HG02885 (cell line): ENCODE measurements at regions not wholly inside any gene's neighbourhood (a gene's known extent, or its start where the extent isn't known, plus 50 kb on each side); places are given as distances from the start of the nearest gene placed in this dataset.
"Not testable (repeated sequence)": the region's sequence is repeated elsewhere in the genome, so short reads cannot be mapped to it uniquely, and the experiment has no call there.

ENCODE experiments used
- ATAC-seq: cut with Tn5 transposase; IDR thresholded peaks from one replicate; pipeline ENCODE4 v1.9.1; 2021; ENCODE audit warnings: mild to moderate bottlenecking; ENCODE audit not compliant: unreplicated experiment, poor library complexity

DNA sequence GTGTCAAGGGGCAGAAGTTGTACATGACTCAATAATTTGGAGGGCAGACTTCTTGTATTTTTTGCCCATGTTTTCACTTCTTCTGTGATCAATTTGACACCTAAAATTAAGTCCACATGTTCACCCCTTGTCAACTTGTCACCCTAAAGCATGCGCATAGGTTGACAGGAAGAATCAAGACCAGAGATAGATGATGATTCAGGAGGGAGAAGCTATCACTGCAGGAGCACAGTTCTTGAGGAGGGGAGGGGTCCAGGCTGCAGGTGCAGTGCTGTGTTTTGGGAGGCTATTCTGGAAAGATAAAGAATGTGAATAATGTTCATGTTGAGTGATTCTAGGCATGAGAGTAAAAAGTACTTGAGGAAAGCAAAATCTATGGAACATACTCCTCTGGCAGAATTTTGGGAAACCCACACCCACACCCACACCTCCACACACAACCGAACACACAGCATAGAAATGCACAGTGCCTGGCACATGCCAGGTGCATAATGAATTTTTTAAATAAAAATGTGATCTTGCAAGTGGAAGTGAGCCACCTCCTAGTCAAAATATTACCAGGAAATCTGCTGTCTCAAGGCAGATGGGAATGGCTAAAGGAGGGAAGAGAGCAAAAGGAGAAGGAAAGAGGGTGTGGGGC is 249.2 kb upstream of the MEX3C start:
- no peak for ATAC-seq

DNA sequence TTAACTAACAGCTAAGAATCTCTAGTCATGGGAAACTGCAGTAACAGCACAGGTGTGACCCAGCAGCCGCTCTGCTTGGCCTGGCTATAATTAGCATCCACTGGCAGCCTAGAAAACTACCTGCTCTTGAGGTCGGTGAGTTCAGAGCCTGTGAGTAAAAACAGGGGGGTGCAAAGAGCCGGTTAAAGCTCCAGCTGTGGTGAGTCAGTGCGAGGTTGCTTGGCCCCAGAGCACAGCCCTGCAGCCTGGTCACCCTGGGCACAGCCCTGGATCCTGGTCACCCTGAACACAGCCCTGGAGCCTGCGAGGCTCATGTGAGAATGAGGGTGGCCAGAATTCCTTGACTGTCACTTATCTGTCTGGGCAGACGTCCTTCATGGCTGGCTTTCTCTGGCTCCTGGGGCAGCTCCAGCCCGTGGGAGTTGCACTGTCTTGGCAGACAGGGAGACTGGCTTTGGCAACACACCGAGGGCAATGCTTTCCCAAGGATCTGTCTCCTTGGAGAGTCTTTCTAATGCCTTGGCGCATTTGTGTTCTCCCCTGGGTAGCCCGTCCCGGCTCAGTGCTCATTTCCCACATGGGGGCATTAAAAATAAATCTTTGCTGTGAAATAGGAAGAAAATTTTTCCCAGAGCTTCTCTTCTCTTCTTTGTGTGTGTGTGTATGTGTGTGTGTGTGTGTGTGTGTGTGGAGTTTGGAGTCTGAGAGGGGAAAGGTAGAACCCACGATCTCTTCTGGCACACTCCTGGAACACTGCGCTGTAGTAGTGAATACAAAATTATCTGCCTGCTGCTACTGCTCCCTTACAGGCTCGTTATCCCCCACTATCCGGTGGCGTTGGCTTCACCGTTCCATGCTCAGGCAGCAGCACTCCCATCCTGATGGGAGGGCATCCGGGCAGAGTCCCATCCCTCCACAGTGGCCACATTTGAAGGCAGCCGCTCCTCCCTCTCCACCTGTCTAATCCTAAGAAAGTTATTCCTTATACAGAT is 250.2 kb upstream of the MEX3C start:
- no peak for ATAC-seq

DNA sequence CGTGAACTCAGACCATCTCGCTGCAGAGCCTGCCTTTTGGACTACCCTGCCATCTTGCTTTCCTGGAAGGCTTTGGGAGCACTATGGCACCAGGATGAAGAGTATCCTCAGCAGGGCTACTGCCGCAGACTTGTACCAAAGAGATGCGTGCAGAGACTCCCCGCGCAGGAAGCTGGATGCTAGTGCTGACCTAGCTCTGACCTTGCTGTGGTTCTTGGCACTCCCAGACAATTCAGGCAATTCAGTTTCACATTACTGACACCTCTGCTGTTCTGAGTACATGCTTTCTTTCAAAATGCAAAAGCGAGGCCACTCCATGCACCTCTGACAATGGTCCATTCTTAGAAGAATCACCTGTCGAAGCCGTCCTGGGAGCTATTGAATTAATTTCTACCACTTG is 251.5 kb upstream of the MEX3C start:
- ATAC-seq: no peak

DNA sequence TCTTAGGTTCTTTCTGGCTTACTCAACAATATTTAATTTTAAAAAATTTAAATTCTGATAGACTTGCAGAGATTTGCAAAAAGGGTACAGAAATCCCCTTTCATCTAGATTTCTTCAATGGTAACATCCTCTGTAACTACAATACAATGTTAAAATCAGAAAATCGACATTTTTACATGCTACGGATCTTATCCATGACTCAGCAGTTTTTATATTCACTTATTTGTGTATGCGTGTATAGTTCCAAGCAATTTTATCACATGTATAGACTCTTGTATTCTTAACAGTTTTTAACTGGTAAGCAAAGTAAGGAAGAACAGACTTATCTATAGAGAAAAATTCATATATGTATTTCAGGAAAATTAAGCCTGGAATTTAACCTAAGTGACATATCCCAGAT is 256.1 kb upstream of the MEX3C start:
- ATAC-seq: no peak

DNA sequence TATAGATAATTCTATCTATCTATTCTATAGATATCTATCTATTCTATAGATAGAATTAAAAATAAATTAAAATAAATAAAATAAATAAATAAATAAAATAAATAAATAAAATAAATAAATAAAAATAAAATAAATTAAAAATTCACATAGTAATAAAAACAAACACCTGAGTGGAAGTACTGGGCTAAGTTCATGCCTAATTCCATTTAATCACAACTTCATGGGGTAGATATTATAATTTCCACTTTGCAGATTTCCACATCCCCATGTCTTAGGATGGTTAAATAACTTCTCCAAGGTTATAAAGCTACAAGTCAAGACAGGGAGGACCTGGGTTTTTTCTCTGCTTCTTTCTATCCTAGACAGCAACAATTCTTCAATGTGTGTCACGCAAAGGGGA is 261.4 kb upstream of the MEX3C start:
- ATAC-seq: no peak

DNA sequence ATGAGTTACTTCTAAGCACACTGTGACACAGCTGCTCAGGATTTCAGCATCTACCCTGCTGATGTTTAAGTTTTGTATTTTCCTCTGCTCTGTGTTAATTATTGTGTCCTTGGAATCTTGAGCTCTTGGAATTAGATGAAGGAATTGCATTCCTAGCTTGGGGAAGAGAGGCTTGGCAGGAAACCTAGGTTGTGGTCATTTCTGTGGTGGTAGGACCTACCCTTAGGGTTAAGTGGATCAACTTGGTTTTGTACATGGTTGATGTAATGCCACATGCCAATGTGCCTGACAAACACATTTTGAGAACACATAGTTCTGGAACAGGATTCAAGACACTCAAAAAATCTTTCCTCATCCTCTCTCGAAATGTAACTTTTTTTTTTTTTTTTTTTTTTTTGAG is 264.5 kb upstream of the MEX3C start:
- ATAC-seq: no peak

DNA sequence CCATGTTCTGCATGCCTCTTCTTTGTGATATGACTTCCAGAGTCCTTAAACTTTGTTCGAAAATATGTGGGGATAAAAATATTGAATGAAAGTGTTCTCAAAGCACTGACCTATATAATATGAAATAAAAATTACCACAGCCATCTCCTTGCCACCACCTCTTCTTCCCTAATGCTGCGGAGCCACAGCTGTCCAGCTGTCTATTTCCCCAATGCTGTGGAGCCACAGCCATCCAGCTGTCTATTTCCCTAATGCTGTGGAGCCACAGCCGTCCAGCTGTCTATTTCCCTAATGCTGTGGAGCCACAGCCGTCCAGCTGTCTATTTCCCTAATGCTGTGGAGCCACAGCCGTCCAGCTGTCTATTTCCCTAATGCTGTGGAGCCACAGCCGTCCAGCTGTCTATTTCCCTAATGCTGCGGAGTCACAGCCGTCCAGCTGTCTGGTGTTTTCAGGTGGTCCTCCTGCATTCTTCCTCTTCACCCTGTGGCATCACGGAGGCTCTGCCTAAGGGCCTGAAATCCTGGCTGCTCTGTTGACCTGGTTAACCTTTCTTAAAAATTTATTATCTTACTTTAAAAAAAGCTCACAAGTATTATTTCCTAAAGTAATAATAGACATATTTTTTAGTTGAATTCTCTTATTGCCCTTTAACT is 266.1 kb upstream of the MEX3C start:
- ATAC-seq: no peak

DNA sequence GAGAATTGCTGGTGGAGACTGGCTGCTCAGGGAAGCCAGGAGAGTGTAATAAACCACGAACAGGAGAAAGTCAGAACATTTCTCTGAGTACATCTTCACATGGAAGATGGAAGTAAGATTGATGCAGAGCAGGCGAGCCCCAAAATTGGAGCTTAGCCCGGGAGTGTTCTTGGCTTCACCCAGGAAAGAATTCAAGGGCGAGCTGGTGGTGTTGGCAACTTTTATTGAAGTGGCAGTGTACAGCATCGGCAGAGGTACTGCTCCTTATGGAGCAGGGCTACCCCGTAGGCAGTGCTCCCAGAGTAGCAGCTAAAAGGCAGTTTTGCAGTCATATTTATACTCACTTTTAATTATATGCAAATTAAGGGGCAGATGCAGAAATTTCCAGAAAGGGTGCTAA is 281.4 kb upstream of the MEX3C start:
- no peak for ATAC-seq

DNA sequence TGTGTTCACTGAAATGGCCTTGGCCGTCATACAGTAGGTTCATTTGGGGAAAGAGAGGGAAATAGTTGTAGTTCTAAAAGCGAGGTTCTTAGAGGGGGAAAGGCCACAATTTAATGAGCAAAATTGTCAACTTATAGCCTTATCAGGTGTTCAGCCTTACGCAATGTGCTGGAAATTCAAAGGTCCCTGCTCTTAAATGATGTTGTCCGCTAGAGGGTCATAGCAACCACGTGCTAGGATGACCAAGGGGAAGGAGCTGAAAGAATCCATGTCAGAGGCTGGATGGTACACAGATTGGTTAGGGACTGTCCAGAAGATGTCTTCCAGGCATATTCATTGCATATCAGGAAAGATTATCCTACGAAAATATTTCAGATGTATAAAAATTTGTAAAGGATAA is 282.3 kb upstream of the MEX3C start:
- no peak for ATAC-seq

DNA sequence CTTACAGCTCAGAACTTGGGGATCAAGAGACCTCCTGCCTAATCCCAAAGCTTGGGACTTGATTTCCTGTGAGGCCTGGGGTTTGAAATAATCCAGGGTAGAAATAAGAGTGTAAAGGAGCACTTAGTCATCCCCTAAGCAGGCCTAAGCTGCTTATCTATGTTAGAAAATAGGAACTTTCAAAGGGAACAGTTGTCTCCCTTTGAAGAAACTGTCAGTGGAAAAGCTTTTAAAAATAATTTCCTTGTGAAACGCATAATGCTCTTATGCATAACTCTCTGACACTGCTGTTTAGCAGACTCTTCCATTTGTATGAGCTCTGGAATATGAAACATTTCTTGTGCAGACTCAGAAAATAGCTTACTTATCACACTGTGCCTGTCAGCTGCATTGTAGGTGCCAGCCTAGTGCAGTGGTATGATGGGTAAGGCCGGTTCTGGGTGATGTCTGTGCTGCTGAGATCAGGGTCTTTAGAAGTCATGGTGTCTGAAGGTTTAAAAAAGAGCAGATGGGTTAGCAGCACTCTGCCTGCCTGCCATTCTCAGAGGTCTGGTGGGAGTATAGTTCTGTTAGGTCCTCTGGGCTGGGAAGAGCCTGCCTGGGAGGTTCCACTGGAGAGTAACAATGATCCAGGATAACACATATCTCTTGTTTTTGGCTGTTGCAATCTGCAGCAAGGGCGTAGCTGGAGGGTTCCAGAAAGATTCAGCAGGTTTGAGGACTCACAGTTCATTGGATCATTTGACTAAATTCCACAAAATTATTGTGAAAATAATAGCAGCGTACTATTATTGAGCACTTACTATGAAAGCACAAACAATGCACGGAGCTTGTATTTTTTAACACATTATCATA is 283.2 kb upstream of the MEX3C start:
- no peak for ATAC-seq

DNA sequence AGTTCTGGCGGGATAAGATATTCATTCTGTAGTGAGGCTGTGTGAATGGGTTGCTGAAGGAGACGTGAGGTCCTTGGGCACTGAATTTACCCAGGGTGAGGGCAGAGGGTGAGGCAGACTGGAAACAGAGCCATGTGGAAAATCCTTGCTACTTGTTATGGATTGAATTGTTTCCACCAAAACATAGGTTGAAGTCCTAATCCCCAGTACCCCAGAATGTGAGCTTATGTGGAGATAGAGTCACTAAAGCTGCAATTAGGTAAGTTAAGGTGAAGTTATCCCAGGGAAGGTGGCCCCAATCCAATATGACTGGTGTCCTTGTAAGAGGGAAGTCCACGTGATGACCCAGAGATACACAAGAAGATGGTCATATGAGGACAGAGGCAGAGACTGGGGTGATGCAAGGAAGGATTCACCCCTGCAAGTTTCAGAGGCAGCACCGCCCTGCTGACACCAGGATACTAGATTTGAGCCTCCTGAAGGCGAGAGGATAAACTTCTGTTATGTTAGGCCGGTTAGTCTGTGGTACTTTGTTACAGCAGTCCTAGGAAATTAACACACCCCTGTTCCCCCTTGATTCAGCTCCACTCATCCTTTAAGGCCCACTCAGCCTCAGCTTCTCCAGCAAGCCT is 289.4 kb upstream of the MEX3C start:
- no peak for ATAC-seq

DNA sequence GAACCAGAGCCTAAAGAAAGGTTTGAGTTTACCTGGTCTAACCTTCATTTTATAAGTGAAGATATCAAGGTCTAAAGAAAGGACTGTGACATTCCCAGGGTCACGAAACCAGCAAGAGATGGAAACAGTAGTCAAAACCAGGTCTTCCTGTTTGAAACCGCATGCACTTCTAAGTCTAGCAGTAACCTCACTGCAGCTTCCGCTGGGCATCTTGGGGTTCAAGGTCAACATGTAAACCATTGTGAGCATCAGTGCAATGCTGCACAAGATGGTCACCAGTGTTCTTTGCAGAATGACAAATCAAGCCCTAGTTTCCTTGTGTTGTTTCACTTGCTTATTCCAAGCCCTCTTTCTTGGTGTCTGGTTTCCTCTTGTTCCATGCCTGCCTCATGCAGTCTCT is 292.9 kb upstream of the MEX3C start:
- no peak for ATAC-seq

DNA sequence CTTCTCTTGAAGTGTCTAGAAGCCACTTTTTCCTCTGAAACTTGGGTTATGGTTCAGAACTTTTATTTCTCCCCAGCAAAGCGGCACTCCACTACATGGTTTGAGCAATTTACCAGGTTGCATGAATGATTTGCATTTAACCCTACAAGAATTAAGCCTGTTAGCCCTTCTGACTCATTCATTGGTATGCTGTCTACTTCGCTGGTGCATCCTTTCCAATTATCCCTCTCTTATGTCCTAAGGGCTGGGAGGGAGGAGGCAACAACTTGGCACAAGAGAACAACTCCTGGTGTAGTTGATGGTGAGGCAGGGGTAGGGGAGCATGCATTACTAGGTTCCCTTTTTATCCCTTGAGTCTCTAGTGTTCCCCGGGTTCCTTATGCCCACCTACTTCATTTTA is 293.4 kb upstream of the MEX3C start:
- no peak for ATAC-seq

DNA sequence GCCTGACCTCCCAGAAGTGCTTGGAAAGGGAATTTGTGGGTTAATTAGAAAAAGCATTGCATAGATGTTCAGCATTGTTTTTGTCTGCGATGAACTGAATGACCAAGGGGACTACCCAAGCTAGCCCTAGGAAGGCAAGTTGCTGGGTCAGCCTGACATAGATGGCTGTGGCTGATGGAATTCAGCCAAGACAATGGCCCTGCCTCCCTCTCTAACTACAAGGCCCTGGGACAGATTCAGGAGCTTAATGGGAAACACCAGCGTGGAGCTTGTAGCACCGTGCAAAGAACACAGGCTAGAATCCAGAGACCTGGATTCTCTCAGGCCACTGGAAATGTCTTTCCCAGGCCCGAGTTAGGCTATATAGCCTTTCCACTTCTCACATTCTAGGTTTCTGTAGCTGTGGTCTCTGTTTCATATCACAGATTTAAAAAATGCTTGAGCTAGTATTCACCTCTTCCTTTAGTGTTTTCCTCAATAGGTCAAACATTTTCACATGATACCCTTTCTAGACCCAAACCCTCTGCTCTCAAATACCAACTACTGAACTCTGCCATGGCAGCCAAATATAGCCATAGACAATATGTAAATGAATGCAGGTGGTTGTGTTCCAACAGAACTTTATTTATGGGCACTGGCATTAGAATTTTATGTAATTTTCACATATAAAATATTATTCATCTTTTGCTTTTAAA is 294.3 kb upstream of the MEX3C start:
- no peak for ATAC-seq

DNA sequence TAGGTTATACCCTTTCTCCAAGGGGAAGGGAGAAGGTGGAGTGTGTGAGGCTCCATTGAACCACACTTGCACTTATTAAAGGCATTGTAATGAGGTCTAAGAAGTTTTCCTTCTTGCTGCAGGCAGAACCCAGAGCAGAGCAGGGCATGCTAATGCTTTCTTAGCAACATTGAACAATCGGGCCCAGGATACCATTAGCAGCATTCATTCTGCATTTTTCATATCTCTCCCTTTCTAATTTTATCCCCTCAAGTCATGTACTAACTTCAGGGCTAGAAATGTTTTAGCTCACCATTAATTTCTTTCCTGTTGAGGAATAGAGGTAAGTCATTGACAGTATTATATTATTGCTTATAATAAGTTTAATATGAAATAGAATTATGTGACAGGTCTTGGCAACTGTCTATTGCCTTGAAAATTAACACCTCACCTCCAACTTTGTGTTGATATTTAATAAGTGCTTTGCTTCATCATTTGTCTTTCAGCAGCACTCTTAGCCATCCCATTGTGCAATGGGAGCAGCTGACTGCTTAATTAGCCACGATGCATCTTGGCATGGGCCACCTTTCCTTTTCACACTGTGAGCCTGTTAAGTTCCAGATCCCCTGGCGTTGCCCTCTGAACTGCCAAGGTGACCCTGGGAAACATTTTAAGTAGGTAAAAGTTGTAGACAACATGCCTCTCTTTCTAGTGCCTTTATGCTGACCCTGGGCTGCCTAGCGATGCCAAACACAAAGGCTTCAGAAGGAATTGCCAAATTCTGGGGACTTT is 300.8 kb upstream of the MEX3C start:
- no peak for ATAC-seq

DNA sequence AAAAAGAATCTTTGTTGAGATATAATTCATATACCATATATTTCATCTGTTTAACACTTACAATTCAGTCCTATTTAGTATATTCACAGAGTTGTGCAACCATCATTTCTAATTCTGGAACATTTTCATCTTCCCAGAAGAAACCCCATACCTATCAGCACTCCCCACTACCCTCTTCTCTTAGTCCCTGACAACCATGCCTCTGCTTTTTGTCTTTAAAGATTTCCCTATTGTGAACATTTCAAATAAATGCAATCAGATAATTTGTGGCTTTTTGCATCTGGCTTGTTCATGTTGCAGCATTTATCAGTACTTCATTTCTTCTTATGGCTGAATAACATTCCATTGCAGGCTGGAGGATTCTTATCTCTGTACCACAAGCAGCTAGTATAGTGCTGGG is 305.9 kb upstream of the MEX3C start:
- ATAC-seq: no peak

DNA sequence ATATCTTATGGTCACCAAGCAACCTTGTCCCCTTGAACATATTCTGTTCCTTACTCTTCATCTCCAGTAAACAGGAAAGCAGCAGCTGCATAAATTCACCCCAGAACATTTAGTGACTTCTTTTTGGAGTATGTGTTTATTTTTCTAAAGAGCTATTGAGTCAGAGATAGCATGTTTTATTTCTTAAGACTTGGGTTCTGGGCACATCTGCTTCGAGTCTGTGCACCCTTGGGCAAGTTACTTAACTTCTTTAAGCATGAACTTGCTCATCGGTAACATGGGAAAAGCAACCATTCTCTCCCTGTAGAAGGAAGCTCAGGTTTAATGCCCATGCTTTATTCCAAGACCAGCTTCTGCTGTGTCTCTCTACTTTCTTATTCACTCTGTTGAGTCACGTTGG is 309.3 kb upstream of the MEX3C start:
- no peak for ATAC-seq

DNA sequence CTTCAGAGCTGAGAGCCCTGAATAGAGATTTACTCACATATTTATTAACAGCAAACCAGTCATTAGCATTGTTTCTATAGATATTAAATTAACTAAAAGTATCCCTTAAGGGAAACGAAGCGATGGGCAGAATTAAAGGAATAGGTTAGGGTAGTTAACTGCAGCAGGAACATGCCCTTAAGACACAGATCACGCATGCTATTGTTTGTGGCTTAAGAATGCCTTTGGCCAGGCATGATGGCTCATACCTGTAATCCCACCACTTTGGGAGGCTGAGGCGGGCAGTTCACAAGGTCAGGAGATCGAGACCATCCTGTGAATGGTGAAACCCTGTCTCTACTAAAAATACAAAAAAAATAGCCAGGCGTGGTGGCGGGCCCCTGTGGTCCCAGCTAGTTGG is 310.9 kb upstream of the MEX3C start:
- not testable (repeated sequence) for ATAC-seq

DNA sequence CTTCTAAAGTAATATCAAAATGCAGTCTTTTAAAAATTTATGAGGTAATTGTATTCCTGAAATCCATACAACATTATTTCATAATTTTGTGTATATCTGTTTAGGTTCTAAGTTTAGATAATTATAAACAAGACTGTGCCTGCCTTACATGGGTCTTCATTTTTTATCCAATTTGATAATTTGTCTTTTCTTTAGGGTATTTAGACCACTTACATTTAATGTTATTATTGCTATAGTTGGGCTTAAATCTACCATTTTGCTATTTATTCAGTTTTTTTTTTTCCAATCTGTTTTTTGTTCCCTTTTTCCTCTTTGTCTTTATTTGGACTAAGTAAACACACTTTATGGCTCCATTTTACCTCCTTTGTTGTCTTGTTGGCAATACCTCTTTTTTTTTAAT is 312.5 kb upstream of the MEX3C start:
- no peak for ATAC-seq
